ENCODE measurements at regions not wholly inside any gene's neighbourhood (a gene's known extent, or its start where the extent isn't known, plus 50 kb on each side); places are given as distances from the start of the nearest gene placed in this dataset.

- TF ChIP-seq PRDM15 (CRISPR knock-in tag; IDR thresholded peaks at IDR 0.05), result no peak
- TF ChIP-seq CTCF (IDR thresholded peaks at IDR 0.05), result no peak
- TF ChIP-seq NR3C1 (CRISPR knock-in tag; conservative IDR thresholded peaks at IDR 0.05; ENCODE audit: low read depth), result no peak
- TF ChIP-seq GRHL2 (CRISPR knock-in tag; IDR thresholded peaks at IDR 0.05; ENCODE audit: insufficient replicate concordance, severe bottlenecking), result no peak
- no peak for TF ChIP-seq SMAD3 (CRISPR knock-in tag; IDR thresholded peaks at IDR 0.05; ENCODE audit: borderline replicate concordance)
- TF ChIP-seq FOXP4 (CRISPR knock-in tag; IDR thresholded peaks at IDR 0.05), result no peak
These were observed 101.6 kb upstream of the FAM13C start (continued) for GRCh38 chr10:59463909-59464308.

GRCh38 chr10:59460601-59461000, 98.3 kb upstream of the FAM13C start:
- ChIA-PET CTCF (no interaction called here), POLR2A (no interaction called here)
- no peak for TF ChIP-seq ATF2 (CRISPR knock-in tag; IDR thresholded peaks at IDR 0.05; ENCODE audit: borderline replicate concordance, low read depth)
- no peak for TF ChIP-seq E2F4 (CRISPR knock-in tag; IDR thresholded peaks at IDR 0.05; ENCODE audit: borderline replicate concordance, low read depth)
- TF ChIP-seq JUN (CRISPR knock-in tag; IDR thresholded peaks at IDR 0.05), result no peak
- TF ChIP-seq ZNF423 (CRISPR knock-in tag; IDR thresholded peaks at IDR 0.05), result no peak
- no peak for TF ChIP-seq RELA (CRISPR knock-in tag; IDR thresholded peaks at IDR 0.05; ENCODE audit: borderline replicate concordance)
- no peak for TF ChIP-seq STAT6 (CRISPR knock-in tag; conservative IDR thresholded peaks at IDR 0.05; ENCODE audit: low read depth)
- no peak for TF ChIP-seq CREB1 (CRISPR knock-in tag; IDR thresholded peaks at IDR 0.05)
- no peak for TF ChIP-seq KAT7 (CRISPR knock-in tag; IDR thresholded peaks at IDR 0.05; ENCODE audit: borderline replicate concordance)
- TF ChIP-seq CTCF (IDR thresholded peaks at IDR 0.05), result no peak
- TF ChIP-seq ZNF281 (CRISPR knock-in tag; IDR thresholded peaks at IDR 0.05), result no peak
- no peak for TF ChIP-seq ZBTB43 (CRISPR knock-in tag; IDR thresholded peaks at IDR 0.05)

More at GRCh38 chr10:59460601-59461000, 98.3 kb upstream of the FAM13C start:
- H3K36me3 Mint-ChIP-seq, result no peaks in the 10 kb centered on the region
- 0 out of 2 replicates have a peak, but pooled peaks cover 2% of the 10 kb centered on the region for H3K4me1 Mint-ChIP-seq
- no peak for ATAC-seq
- H3K4me3 Mint-ChIP-seq, result no peak overlapping the region
- no peak overlapping the region for H3K27ac Mint-ChIP-seq
- no peaks in the 10 kb centered on the region for H3K27me3 Mint-ChIP-seq (ENCODE audit: low read depth)
- DNase-seq (ENCODE audit: low spot score), result no peak
- no peaks in the 10 kb centered on the region for H3K9me3 Mint-ChIP-seq
